MM.1S (cell line): ENCODE measurements at regions not wholly inside any gene's neighbourhood (a gene's known extent, or its start where the extent isn't known, plus 50 kb on each side); places are given as distances from the start of the nearest gene placed in this dataset.

ENCODE experiments used
- CTCF ChIP-seq: fragments of 300-600 bp; sonication (generic); IDR thresholded peaks from 2 replicates; pipeline ENCODE4 v1.5.1; 2016; ENCODE audit warnings: antibody characterized with exemption, low read length, mixed read lengths
- EZH2phosphoT487 ChIP-seq: fragments of 300-600 bp; sonication (generic); IDR thresholded peaks from 2 replicates; pipeline ENCODE4 v1.6.1; 2018; ENCODE audit warnings: antibody characterized with exemption, low read length

- TF ChIP-seq CTCF (no peak), EZH2phosphoT487 (no peak)
Measured at GRCh38 chr18:25685088-25685487, 333.1 kb upstream of the ZNF521 start.
